A549 (cell line): ENCODE measurements at regions not wholly inside any gene's neighbourhood (a gene's known extent, or its start where the extent isn't known, plus 50 kb on each side); places are given as distances from the start of the nearest gene placed in this dataset.

ENCODE experiments used
- CTCF ChIP-seq: fragments of >200 bp; sonication (Bioruptor Twin); formaldehyde crosslinking; IDR thresholded peaks from 3 replicates; pipeline ENCODE4 v1.5.1; 2016
- ESRRA ChIP-seq: fragments of 150-350 bp; IDR thresholded peaks from 2 replicates; pipeline ENCODE4 v1.6.1; 2014; ENCODE audit warnings: mild to moderate bottlenecking, low read length, borderline replicate concordance
- KDM5A ChIP-seq: fragments of 200-600 bp; sonication (generic); IDR thresholded peaks from 2 replicates; pipeline ENCODE4 v1.6.1; 2016; ENCODE audit warnings: antibody characterized with exemption, mild to moderate bottlenecking
- POLR2A ChIP-seq: IDR thresholded peaks from 2 replicates; pipeline ENCODE4 v1.6.1; 2012; ENCODE audit warnings: mild to moderate bottlenecking, low read length

- TF ChIP-seq CTCF, result no peak
- TF ChIP-seq ESRRA, result no peak
- no peak for TF ChIP-seq POLR2A
- no peak for TF ChIP-seq KDM5A
Observed at GRCh38 chr2:149872638-149873150, 285.1 kb upstream of the MMADHC start.
